ENCODE measurements at regions not wholly inside any gene's neighbourhood (a gene's known extent, or its start where the extent isn't known, plus 50 kb on each side); places are given as distances from the start of the nearest gene placed in this dataset.

DNA sequence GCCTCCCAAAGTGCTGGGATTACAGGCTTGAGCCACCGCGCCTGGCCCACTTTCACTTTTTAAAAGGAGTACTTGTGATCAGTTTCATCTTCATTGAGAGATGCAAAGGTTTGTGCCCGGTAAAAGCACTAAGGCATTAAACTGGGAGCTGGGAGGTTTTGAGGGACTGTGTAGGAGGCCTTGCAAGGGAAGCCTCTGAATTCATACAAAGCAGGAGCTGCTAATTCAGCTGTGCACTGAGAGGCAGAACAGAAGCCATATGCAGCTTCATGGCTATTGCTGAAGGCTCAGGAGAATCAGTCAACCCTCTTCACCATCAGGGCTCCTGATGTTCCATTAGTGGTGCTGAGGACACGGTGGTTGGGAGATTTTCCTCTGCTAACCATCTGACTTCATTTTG is 77.7 kb downstream of the GPR88 start:
- no CpG with 5 or more reads among the region's 4 CpGs for WGBS (ENCODE audit: extremely low coverage, insufficient read length, low lambda C conversion rate)
- no peaks in the 10 kb centered on the region for H3K9me3 ChIP-seq (ENCODE audit: control insufficient read depth, low read depth, low read length)
- peaks cover 3% of the 10 kb centered on the region; the same call in 1 of the 2 replicates for H3K27me3 Mint-ChIP-seq (ENCODE audit: low read depth)
- no peak overlapping the region for H2BK12ac ChIP-seq (ENCODE audit: insufficient read length, low read depth, low read length)
- H3K4me2 ChIP-seq (ENCODE audit: insufficient read depth, insufficient read length, low read length) = no peak overlapping the region
- H3K4me1 Mint-ChIP-seq = 0 out of 4 replicates have a peak, but pooled peaks cover 0 to 3% of the 10 kb centered on the region in 2 experiments
- H4K20me1 ChIP-seq (ENCODE audit: control insufficient read depth, insufficient read depth, insufficient read length) = no peaks in the 10 kb centered on the region
- no peak overlapping the region for H2BK20ac ChIP-seq (ENCODE audit: low read depth, low read length, poor library complexity, severe bottlenecking)
- no peak overlapping the region for H2AK5ac ChIP-seq (ENCODE audit: insufficient read length, low read length)
- H3K23ac ChIP-seq (ENCODE audit: insufficient read length, low read depth, low read length) = no peak overlapping the region
- H3K36me3 Mint-ChIP-seq (ENCODE audit: insufficient read depth in 1 of 3, low read depth in 3 of 3) = no peaks in the 10 kb centered on the region
- H3K4me1 ChIP-seq (ENCODE audit: insufficient read depth, low read length) = no peaks in the 10 kb centered on the region
- H3T11ph ChIP-seq (ENCODE audit: low read length) = no peak overlapping the region
- TF ChIP-seq, protein P1, sequence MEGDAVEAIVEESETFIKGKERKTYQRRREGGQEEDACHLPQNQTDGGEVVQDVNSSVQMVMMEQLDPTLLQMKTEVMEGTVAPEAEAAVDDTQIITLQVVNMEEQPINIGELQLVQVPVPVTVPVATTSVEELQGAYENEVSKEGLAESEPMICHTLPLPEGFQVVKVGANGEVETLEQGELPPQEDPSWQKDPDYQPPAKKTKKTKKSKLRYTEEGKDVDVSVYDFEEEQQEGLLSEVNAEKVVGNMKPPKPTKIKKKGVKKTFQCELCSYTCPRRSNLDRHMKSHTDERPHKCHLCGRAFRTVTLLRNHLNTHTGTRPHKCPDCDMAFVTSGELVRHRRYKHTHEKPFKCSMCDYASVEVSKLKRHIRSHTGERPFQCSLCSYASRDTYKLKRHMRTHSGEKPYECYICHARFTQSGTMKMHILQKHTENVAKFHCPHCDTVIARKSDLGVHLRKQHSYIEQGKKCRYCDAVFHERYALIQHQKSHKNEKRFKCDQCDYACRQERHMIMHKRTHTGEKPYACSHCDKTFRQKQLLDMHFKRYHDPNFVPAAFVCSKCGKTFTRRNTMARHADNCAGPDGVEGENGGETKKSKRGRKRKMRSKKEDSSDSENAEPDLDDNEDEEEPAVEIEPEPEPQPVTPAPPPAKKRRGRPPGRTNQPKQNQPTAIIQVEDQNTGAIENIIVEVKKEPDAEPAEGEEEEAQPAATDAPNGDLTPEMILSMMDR (conservative IDR thresholded peaks at IDR 0.05) = no peak
- H3K27ac ChIP-seq (ENCODE audit: insufficient read length, low read depth, low read length) = no peak overlapping the region
- no peak overlapping the region for H3K18ac ChIP-seq (ENCODE audit: insufficient read length, low read depth, low read length)
- no peak overlapping the region for H3K14ac ChIP-seq (ENCODE audit: insufficient read depth, low read length)
- no peak overlapping the region for H3K4me3 Mint-ChIP-seq
- no peak for DNase-seq
- no peak overlapping the region for H2BK120ac ChIP-seq (ENCODE audit: low read depth, low read length, poor library complexity, severe bottlenecking)
- no peak overlapping the region for H4K91ac ChIP-seq (ENCODE audit: insufficient read length, low read depth, low read length)
- H3K79me1 ChIP-seq (ENCODE audit: insufficient read depth, low read depth, low read length, poor library complexity, severe bottlenecking) = no peaks in the 10 kb centered on the region
- H2AFZ ChIP-seq (ENCODE audit: low read length) = no peak overlapping the region
- H2BK15ac ChIP-seq (ENCODE audit: low read depth, low read length) = no peak overlapping the region
- H3K9me3 Mint-ChIP-seq = no peaks in the 10 kb centered on the region
- H4K5ac ChIP-seq (ENCODE audit: insufficient read length, low read depth, low read length) = no peak overlapping the region
- no peak overlapping the region for H3K4ac ChIP-seq (ENCODE audit: low read depth, low read length)
- H3K56ac ChIP-seq (ENCODE audit: insufficient read length, low read depth, low read length) = no peak overlapping the region
- H3K27ac Mint-ChIP-seq = no peak overlapping the region
- no peak overlapping the region for H2BK5ac ChIP-seq (ENCODE audit: insufficient read length, low read length)
- H3K27me3 ChIP-seq (ENCODE audit: insufficient read depth, low read length) = no peaks in the 10 kb centered on the region
- H3K23me2 ChIP-seq (ENCODE audit: insufficient read length, low read depth, low read length, poor library complexity, severe bottlenecking) = no peaks in the 10 kb centered on the region
- no peaks in the 10 kb centered on the region for H3K79me2 ChIP-seq (ENCODE audit: insufficient read depth, low read length)
- H3K9ac ChIP-seq (ENCODE audit: extremely low read depth, insufficient read length, low read length) = no peak overlapping the region
- no peak overlapping the region for H4K8ac ChIP-seq (replicated peaks; ENCODE audit: insufficient read length, low read depth, low read length)

Data from H9 (cell line).